HCT116 (cell line): ENCODE measurements at regions not wholly inside any gene's neighbourhood (a gene's known extent, or its start where the extent isn't known, plus 50 kb on each side); places are given as distances from the start of the nearest gene placed in this dataset.

ENCODE experiments used
- ATAC-seq: fragments of 200-7000 bp; cut with Tn5 transposase; 2 replicates; pipeline ENCODE4 v1.9.1; 2020; ENCODE audit warnings: mild to moderate bottlenecking, moderate library complexity
- BruUV-seq: library from RNA; stranded (reverse); fragments of 400-500 nt; replicated peaks from 2 replicates; lab custom pipeline; 2021; lab: Mats Ljungman, UMichigan
- CTCF ChIA-PET: fragments of 300-600 bp; sonication (Branson Sonifier 250); formaldehyde crosslinking; loops from one replicate; lab custom pipeline; 2021; ENCODE audit warnings: antibody characterized with exemption; lab: Charles Lee
- POLR2A ChIA-PET: fragments of 300-600, 350-600 bp; sonication (Branson Sonifier 250); formaldehyde crosslinking; loops from one replicate; lab custom pipeline; 2021; ENCODE audit warnings: antibody characterized with exemption; lab: Charles Lee
- RAD21 ChIA-PET, 2 experiments: fragments of 300-600 bp; sonication (Branson Sonifier 250); formaldehyde crosslinking; loops; one replicate each; lab custom pipeline; 2023; ENCODE audit warnings: low total read pairs in 2 of 2; ENCODE audit not compliant: uncharacterized antibody in 2 of 2, unreplicated experiment in 2 of 2, low non-redundant PET in 1 of 2; lab: Charles Lee
- DNase-seq: peaks from one replicate; pipeline ENCODE4 v3.0.0-alpha.2; 2010; ENCODE audit warnings: low read depth, low spot score
- H2AFZ ChIP-seq: fragments of 200-600 bp; shearing (Covaris generic), sonication (generic); 2 replicates; pipeline ENCODE4 v1.6.1; 2017; ENCODE audit warnings: low read depth, mixed run types, mixed read lengths, antibody characterized with exemption, low read length; ENCODE audit not compliant: poor library complexity, severe bottlenecking
- H3K27ac ChIP-seq: 2 replicates; pipeline ENCODE4 v1.5.1; 2012; ENCODE audit warnings: low read depth, low read length
- H3K27me3 ChIP-seq: fragments of 200-600 bp; sonication (generic); 2 replicates; pipeline ENCODE4 v1.6.1; 2016; ENCODE audit warnings: mixed run types, low read length, mixed read lengths; ENCODE audit not compliant: insufficient read depth
- H3K36me3 ChIP-seq, 2 experiments: fragments of 200-500 bp in 1 of 2; fragments of 200-600 bp in 1 of 2; sonication (Bioruptor generic) in 1 of 2; sonication (generic) in 1 of 2; 2 replicates each; pipeline versions ENCODE4 v1.5.1 to v1.6.1; 2014 to 2016; ENCODE audit warnings: low read length in 2 of 2, inconsistent platforms in 1 of 2, mixed read lengths in 1 of 2, mixed run types in 1 of 2; ENCODE audit not compliant: insufficient read depth in 2 of 2, control insufficient read depth in 1 of 2
- H3K4me1 ChIP-seq, 2 experiments: fragments of 200-600 bp in 1 of 2; sonication (generic) in 1 of 2; 2 replicates each; pipeline versions ENCODE4 v1.5.1 to v1.6.1; 2012 to 2017; ENCODE audit warnings: low read length in 2 of 2, inconsistent platforms in 1 of 2, mild to moderate bottlenecking in 1 of 2, mixed read lengths in 1 of 2, mixed run types in 1 of 2, moderate library complexity in 1 of 2; ENCODE audit not compliant: insufficient read depth in 2 of 2, control insufficient read depth in 1 of 2
- H3K4me2 ChIP-seq: fragments of 200-600 bp; sonication (generic); 2 replicates; pipeline ENCODE4 v1.6.1; 2017; ENCODE audit warnings: mixed run types, low read length, mixed read lengths
- H3K4me3 ChIP-seq, 2 experiments: fragments of 200-600 bp in 1 of 2; sonication (generic) in 1 of 2; replicated peaks in 1 of 2; 2 replicates each; pipeline ENCODE4 v1.5.1; 2011 to 2016; ENCODE audit warnings: low read length in 2 of 2, control low read depth in 1 of 2, low read depth in 1 of 2, mild to moderate bottlenecking in 1 of 2, mixed read lengths in 1 of 2, mixed run types in 1 of 2
- H3K79me2 ChIP-seq: fragments of 200-600 bp; sonication (generic); 2 replicates; pipeline ENCODE4 v1.6.1; 2017; ENCODE audit warnings: mild to moderate bottlenecking, mixed run types, low read length, moderate library complexity, mixed read lengths; ENCODE audit not compliant: insufficient read depth
- H3K9ac ChIP-seq: fragments of 200-600 bp; sonication (generic); 2 replicates; pipeline ENCODE4 v1.6.1; 2016; ENCODE audit warnings: low read length, mixed read lengths
- H3K9me2 ChIP-seq: fragments of 200-600 bp; sonication (generic), shearing (Covaris generic); 2 replicates; pipeline ENCODE4 v1.6.1; 2017; ENCODE audit warnings: mixed run types, mild to moderate bottlenecking, moderate library complexity; ENCODE audit not compliant: insufficient read depth
- H3K9me3 ChIP-seq, 2 experiments: fragments of 200-500 bp in 1 of 2; fragments of 200-600 bp in 1 of 2; sonication (Bioruptor generic) in 1 of 2; sonication (generic) in 1 of 2; 2 replicates each; pipeline ENCODE4 v1.6.1; 2014 to 2017; ENCODE audit warnings: low read length in 2 of 2, mixed read lengths in 2 of 2, inconsistent platforms in 1 of 2, low read depth in 1 of 2, mild to moderate bottlenecking in 1 of 2, mixed run types in 1 of 2, moderate library complexity in 1 of 2; ENCODE audit not compliant: control insufficient read depth in 1 of 2, insufficient read depth in 1 of 2
- H4K20me1 ChIP-seq: fragments of 200-600 bp; sonication (generic), shearing (Covaris generic); 2 replicates; pipeline ENCODE4 v1.6.1; 2017; ENCODE audit warnings: mixed run types, mild to moderate bottlenecking, moderate library complexity; ENCODE audit not compliant: insufficient read depth
- CBX3 ChIP-seq: IDR thresholded peaks from 2 replicates; pipeline ENCODE4 v1.6.1; 2012; ENCODE audit warnings: low read depth
- EZH2phosphoT487 ChIP-seq: fragments of 200-600 bp; IDR thresholded peaks from 2 replicates; pipeline ENCODE4 v1.6.1; 2018; ENCODE audit warnings: antibody characterized with exemption, borderline replicate concordance
- FOSL1 ChIP-seq: IDR thresholded peaks from 2 replicates; pipeline ENCODE4 v1.6.1; 2012; ENCODE audit warnings: low read depth
- POLR2AphosphoS5 ChIP-seq: IDR thresholded peaks from 2 replicates; pipeline ENCODE4 v1.6.1; 2011; ENCODE audit warnings: mild to moderate bottlenecking, low read depth, low read length, moderate library complexity
- SIN3A ChIP-seq: IDR thresholded peaks from 2 replicates; pipeline ENCODE4 v1.6.1; 2012; ENCODE audit warnings: low read depth
- intact Hi-C: fragments of 100-400 bp; cut with micrococcal nuclease; formaldehyde crosslinking; loops from 2 replicates; pipeline ENCODE4 v1.10.0; 2022
- TF ChIP-seq, protein P1 (sequence below): IDR thresholded peaks from 2 replicates; pipeline ENCODE4 v1.6.1; 2011; ENCODE audit warnings: mild to moderate bottlenecking, low read length, moderate library complexity; ENCODE audit not compliant: insufficient replicate concordance; ENCODE audit errors: extremely low read depth
- TF ChIP-seq, protein P2 (sequence below): IDR thresholded peaks from 2 replicates; pipeline ENCODE4 v1.6.1; 2012
- TF ChIP-seq, protein P3 (sequence below): IDR thresholded peaks from 2 replicates; pipeline ENCODE4 v1.6.1; 2012; ENCODE audit warnings: low read depth

DNA sequence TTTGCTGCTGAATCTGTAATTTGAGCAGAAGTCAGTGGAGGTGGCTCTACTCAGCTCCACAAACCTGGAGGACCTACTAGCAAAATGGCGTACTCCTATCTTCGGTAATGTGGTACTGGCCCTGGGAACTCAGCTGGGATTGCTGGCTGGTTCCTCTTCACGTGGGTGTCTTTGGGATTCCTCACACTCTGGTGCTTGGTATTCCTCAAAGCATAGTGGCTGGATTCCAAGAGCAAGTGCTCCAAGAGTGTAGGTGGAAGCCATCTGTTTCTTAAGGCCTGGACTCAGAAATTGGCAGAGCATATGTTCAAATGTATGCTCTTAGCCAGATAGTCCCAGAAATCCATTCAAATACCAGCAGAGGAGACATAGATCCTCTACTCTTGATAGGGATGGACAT, 281.9 kb upstream of the CDH7 start:
- no peaks in the 10 kb centered on the region for H3K36me3 ChIP-seq
- H3K79me2 ChIP-seq, result no peaks in the 10 kb centered on the region
- H4K20me1 ChIP-seq, result no peaks in the 10 kb centered on the region
- intact Hi-C loops, result no loop called here
- DNase-seq (no peak), ATAC-seq (no peak)
- H3K4me1 ChIP-seq, result no peaks in the 10 kb centered on the region
- H3K27me3 ChIP-seq, result no peaks in the 10 kb centered on the region
- H3K4me3 ChIP-seq, result no peak overlapping the region
- no peak for TF ChIP-seq FOSL1
- H3K9me3 ChIP-seq, result peaks cover 8 to 11% of the 10 kb centered on the region in 2 experiments; a peak in 2 of 4 replicates
- no peak overlapping the region for H3K27ac ChIP-seq
- H3K4me2 ChIP-seq, result no peak overlapping the region
- H3K9me2 ChIP-seq, result no peaks in the 10 kb centered on the region
- ChIA-PET RAD21 (no interaction called here), POLR2A (no interaction called here), CTCF (no interaction called here)
- no peak overlapping the region for H2AFZ ChIP-seq
- H3K9ac ChIP-seq, result no peak overlapping the region
- no TSS peak for BruUV-seq

DNA sequence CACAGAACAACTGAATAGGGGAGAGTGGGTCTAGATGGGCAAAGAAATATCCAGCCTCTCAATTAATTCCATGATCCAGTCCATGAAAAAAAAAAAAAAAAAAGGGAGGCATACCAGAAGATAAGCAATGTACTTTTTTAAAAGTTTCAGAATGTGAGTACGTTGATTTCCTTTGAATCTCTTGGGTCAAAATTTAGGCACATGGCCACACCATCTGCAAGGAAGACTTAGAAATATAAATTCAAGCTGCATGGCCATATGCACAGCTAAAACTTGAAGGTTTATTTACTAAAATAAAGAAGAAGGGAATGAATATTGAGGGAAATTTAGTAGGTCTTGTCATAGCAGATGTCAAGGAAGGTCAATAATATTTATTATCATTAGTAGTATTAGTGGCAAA, 286.5 kb upstream of the CDH7 start:
- RAD21 ChIA-PET, result no interaction called here
- no peak for ATAC-seq
- Histone ChIP-seq H3K4me3 (no peak overlapping the region), H3K27ac (no peak overlapping the region), H3K79me2 (no peaks in the 10 kb centered on the region), H3K27me3 (no peaks in the 10 kb centered on the region), H2AFZ (no peak overlapping the region), H3K9me2 (no peaks in the 10 kb centered on the region), H3K4me2 (no peak overlapping the region), H3K4me1 (no peaks in the 10 kb centered on the region), H3K9me3 (peaks cover 3 to 26% of the 10 kb centered on the region in 2 experiments; a peak in 2 of 4 replicates), H4K20me1 (no peaks in the 10 kb centered on the region), H3K9ac (no peak overlapping the region), H3K36me3 (no peaks in the 10 kb centered on the region)
- TF ChIP-seq, protein P1, sequence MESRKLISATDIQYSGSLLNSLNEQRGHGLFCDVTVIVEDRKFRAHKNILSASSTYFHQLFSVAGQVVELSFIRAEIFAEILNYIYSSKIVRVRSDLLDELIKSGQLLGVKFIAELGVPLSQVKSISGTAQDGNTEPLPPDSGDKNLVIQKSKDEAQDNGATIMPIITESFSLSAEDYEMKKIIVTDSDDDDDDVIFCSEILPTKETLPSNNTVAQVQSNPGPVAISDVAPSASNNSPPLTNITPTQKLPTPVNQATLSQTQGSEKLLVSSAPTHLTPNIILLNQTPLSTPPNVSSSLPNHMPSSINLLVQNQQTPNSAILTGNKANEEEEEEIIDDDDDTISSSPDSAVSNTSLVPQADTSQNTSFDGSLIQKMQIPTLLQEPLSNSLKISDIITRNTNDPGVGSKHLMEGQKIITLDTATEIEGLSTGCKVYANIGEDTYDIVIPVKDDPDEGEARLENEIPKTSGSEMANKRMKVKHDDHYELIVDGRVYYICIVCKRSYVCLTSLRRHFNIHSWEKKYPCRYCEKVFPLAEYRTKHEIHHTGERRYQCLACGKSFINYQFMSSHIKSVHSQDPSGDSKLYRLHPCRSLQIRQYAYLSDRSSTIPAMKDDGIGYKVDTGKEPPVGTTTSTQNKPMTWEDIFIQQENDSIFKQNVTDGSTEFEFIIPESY, result no peak
- TF ChIP-seq, protein P2, sequence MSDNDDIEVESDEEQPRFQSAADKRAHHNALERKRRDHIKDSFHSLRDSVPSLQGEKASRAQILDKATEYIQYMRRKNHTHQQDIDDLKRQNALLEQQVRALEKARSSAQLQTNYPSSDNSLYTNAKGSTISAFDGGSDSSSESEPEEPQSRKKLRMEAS, result no peak
- TF ChIP-seq CBX3 (no peak), POLR2AphosphoS5 (no peak), SIN3A (no peak), EZH2phosphoT487 (no peak)
- TF ChIP-seq, protein P3, sequence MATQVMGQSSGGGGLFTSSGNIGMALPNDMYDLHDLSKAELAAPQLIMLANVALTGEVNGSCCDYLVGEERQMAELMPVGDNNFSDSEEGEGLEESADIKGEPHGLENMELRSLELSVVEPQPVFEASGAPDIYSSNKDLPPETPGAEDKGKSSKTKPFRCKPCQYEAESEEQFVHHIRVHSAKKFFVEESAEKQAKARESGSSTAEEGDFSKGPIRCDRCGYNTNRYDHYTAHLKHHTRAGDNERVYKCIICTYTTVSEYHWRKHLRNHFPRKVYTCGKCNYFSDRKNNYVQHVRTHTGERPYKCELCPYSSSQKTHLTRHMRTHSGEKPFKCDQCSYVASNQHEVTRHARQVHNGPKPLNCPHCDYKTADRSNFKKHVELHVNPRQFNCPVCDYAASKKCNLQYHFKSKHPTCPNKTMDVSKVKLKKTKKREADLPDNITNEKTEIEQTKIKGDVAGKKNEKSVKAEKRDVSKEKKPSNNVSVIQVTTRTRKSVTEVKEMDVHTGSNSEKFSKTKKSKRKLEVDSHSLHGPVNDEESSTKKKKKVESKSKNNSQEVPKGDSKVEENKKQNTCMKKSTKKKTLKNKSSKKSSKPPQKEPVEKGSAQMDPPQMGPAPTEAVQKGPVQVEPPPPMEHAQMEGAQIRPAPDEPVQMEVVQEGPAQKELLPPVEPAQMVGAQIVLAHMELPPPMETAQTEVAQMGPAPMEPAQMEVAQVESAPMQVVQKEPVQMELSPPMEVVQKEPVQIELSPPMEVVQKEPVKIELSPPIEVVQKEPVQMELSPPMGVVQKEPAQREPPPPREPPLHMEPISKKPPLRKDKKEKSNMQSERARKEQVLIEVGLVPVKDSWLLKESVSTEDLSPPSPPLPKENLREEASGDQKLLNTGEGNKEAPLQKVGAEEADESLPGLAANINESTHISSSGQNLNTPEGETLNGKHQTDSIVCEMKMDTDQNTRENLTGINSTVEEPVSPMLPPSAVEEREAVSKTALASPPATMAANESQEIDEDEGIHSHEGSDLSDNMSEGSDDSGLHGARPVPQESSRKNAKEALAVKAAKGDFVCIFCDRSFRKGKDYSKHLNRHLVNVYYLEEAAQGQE, result no peak
- DNase-seq, result no peak
- no TSS peak for BruUV-seq
- CTCF ChIA-PET, result no interaction called here
- POLR2A ChIA-PET, result no interaction called here
- intact Hi-C loops, result no loop called here
